K562 (cell line): ENCODE measurements at regions not wholly inside any gene's neighbourhood (a gene's known extent, or its start where the extent isn't known, plus 50 kb on each side); places are given as distances from the start of the nearest gene placed in this dataset.

ENCODE experiments used
- CTCF ChIP-seq, 3 experiments: IDR thresholded peaks in 2 of 3; conservative IDR thresholded peaks in 1 of 3; 2 replicates each; pipeline ENCODE4 v1.5.1; 2011 to 2012; ENCODE audit warnings: low read length in 3 of 3, mild to moderate bottlenecking in 3 of 3, control low read depth in 2 of 3, improper control_type of control experiment in 1 of 3, inconsistent platforms in 1 of 3, low read depth in 1 of 3, mixed read lengths in 1 of 3, moderate library complexity in 1 of 3; ENCODE audit not compliant: insufficient read depth in 2 of 3
- EGR1 ChIP-seq: fragments of 450-650 bp; conservative IDR thresholded peaks from 2 replicates; pipeline ENCODE4 v1.6.1; 2017; ENCODE audit warnings: mild to moderate bottlenecking
- IRF9 ChIP-seq: fragments of 450-650 bp; IDR thresholded peaks from 2 replicates; pipeline ENCODE4 v1.6.1; 2016; ENCODE audit warnings: missing biosample characterization, missing genetic modification characterization
- JUN ChIP-seq, 2 experiments: sonication (generic) in 1 of 2; formaldehyde crosslinking in 1 of 2; IDR thresholded peaks; 2 replicates each; pipeline versions ENCODE4 v1.6.1 to v1.8.0; 2012 to 2022; ENCODE audit warnings: borderline replicate concordance in 2 of 2, mild to moderate bottlenecking in 2 of 2, improper control_type of control experiment in 1 of 2, low read depth in 1 of 2, low read length in 1 of 2, missing genetic modification reagents in 1 of 2
- MYBL2 ChIP-seq, 2 experiments: fragments of 450-650 bp in 1 of 2; sonication (generic) in 1 of 2; formaldehyde crosslinking in 1 of 2; IDR thresholded peaks; 2 replicates each; pipeline versions ENCODE4 v1.6.1 to v1.8.1; 2017 to 2022; ENCODE audit warnings: borderline replicate concordance in 1 of 2, inconsistent platforms in 1 of 2, low read depth in 1 of 2, mild to moderate bottlenecking in 1 of 2, missing genetic modification reagents in 1 of 2, moderate library complexity in 1 of 2
- NUFIP1 ChIP-seq: fragments of 450-650 bp; IDR thresholded peaks from 2 replicates; pipeline ENCODE4 v1.6.1; 2018; ENCODE audit not compliant: partially characterized antibody
- POLR2A ChIP-seq: fragments of 450-650 bp; conservative IDR thresholded peaks from 2 replicates; pipeline ENCODE4 v1.6.1; 2016
- RBM22 ChIP-seq: fragments of 200-400 bp; formaldehyde crosslinking; IDR thresholded peaks from 2 replicates; pipeline ENCODE4 v1.6.1; 2018; ENCODE audit warnings: low read length, low read depth; ENCODE audit not compliant: poor library complexity, severe bottlenecking
- SIX5 ChIP-seq, 2 experiments: IDR thresholded peaks; 2 replicates each; pipeline ENCODE4 v1.6.1; 2011; ENCODE audit warnings: low read length in 2 of 2, borderline replicate concordance in 1 of 2, low read depth in 1 of 2, mild to moderate bottlenecking in 1 of 2, moderate library complexity in 1 of 2; ENCODE audit not compliant: insufficient read depth in 1 of 2
- ZNF431 ChIP-seq: sonication (generic); formaldehyde crosslinking; IDR thresholded peaks from 2 replicates; pipeline ENCODE4 v1.8.0; 2022; ENCODE audit warnings: mild to moderate bottlenecking, missing genetic modification reagents
- ZNF76 ChIP-seq: fragments of 250-450 bp; sonication (Bioruptor Pico); IDR thresholded peaks from 2 replicates; pipeline ENCODE4 v1.4.0; 2020; ENCODE audit warnings: mild to moderate bottlenecking, moderate library complexity, borderline replicate concordance

- TF ChIP-seq NUFIP1 (no peak), MYBL2 (IDR thresholded peaks at IDR 0.05; ENCODE audit: low read depth) (no peak), MYBL2 (CRISPR knock-in tag; IDR thresholded peaks at IDR 0.05; ENCODE audit: borderline replicate concordance) (no peak), ZNF76 (CRISPR knock-in tag) (no peak), EGR1 (no peak), CTCF (IDR thresholded peaks at IDR 0.05 in 2 of 3, conservative IDR thresholded peaks at IDR 0.05 in 1 of 3; ENCODE audit: insufficient read depth in 2 of 3, low read depth in 1 of 3, low read length in 3 of 3) (no peak), RBM22 (no peak), ZNF431 (CRISPR knock-in tag) (no peak), JUN (IDR thresholded peaks at IDR 0.05; ENCODE audit: borderline replicate concordance, low read depth, low read length) (no peak), JUN (CRISPR knock-in tag; IDR thresholded peaks at IDR 0.05; ENCODE audit: borderline replicate concordance) (no peak), POLR2A (no peak), SIX5 (IDR thresholded peaks at IDR 0.05; ENCODE audit: borderline replicate concordance in 1 of 2, insufficient read depth in 1 of 2, low read depth in 1 of 2, low read length in 2 of 2) (no peak), IRF9 (tag) (no peak)
Observed at GRCh38 chr4:156633847-156634246, 337.8 kb downstream of the PDGFC start.
